MCF 10A (cell line): ENCODE measurements at regions not wholly inside any gene's neighbourhood (a gene's known extent, or its start where the extent isn't known, plus 50 kb on each side); places are given as distances from the start of the nearest gene placed in this dataset.
A peak's percentile ranks its signal among the peaks of the same experiment; 100 is the strongest.

Source experiments
- BruUV-seq: library from RNA; stranded (reverse); fragments of 400-500 nt; replicated peaks from 2 replicates; lab custom pipeline; 2021; lab: Mats Ljungman, UMichigan
- CTCF ChIA-PET: fragments of 300-600 bp; sonication (Branson Sonifier 250); formaldehyde crosslinking; extraction: SDS; loops from one replicate; lab custom pipeline; 2021; ENCODE audit warnings: antibody characterized with exemption, inconsistent platforms; lab: Yijun Ruan, JAX
- POLR2A ChIA-PET: fragments of 300-600, 350-650 bp; sonication (Branson Sonifier 250); formaldehyde crosslinking; extraction: SDS; loops from one replicate; lab custom pipeline; 2020; ENCODE audit warnings: antibody characterized with exemption, inconsistent platforms; lab: Yijun Ruan, JAX
- DNase-seq: peaks from one replicate; pipeline ENCODE4 v3.0.0-alpha.2; 2018; ENCODE audit not compliant: unreplicated experiment
- H3K27ac Mint-ChIP-seq: one replicate; pipeline ENCODE4 v1.8.0; 2022; ENCODE audit warnings: mild to moderate bottlenecking, low read depth, mixed read lengths; ENCODE audit not compliant: unreplicated experiment
- H3K27me3 Mint-ChIP-seq: one replicate; pipeline ENCODE4 v1.8.0; 2022; ENCODE audit warnings: mixed read lengths; ENCODE audit not compliant: insufficient read depth, unreplicated experiment
- H3K36me3 Mint-ChIP-seq: one replicate; pipeline ENCODE4 v1.8.0; 2022; ENCODE audit warnings: mild to moderate bottlenecking, moderate library complexity, mixed read lengths; ENCODE audit not compliant: insufficient read depth, unreplicated experiment
- H3K4me1 Mint-ChIP-seq: one replicate; pipeline ENCODE4 v1.8.0; 2022; ENCODE audit warnings: mixed read lengths; ENCODE audit not compliant: insufficient read depth, unreplicated experiment
- H3K4me3 Mint-ChIP-seq: one replicate; pipeline ENCODE4 v1.8.0; 2022; ENCODE audit warnings: mild to moderate bottlenecking, moderate library complexity, mixed read lengths; ENCODE audit not compliant: unreplicated experiment
- H3K9me3 Mint-ChIP-seq: one replicate; pipeline ENCODE4 v1.8.0; 2022; ENCODE audit warnings: mixed read lengths; ENCODE audit not compliant: unreplicated experiment
- CTCF ChIP-seq: fragments of 200-600 bp; IDR thresholded peaks from one replicate; pipeline ENCODE4 v1.8.0; 2022; ENCODE audit warnings: antibody characterized with exemption, mild to moderate bottlenecking; ENCODE audit not compliant: unreplicated experiment
- intact Hi-C: fragments of 100-400 bp; cut with micrococcal nuclease; formaldehyde crosslinking; loops from 2 replicates; pipeline ENCODE4 v1.14.1; 2022

- no peak overlapping the region for H3K4me3 Mint-ChIP-seq
- POLR2A ChIA-PET = interaction anchor here (0.7 kb wide), 1 partner anchor 10 kb away, joined by 3 read pairs; no protein-coding TSS in a partner anchor
- TF ChIP-seq CTCF = no peak
- no peak overlapping the region for H3K27ac Mint-ChIP-seq
- no peaks in the 10 kb centered on the region for H3K36me3 Mint-ChIP-seq
- H3K27me3 Mint-ChIP-seq = peaks cover 52% of the 10 kb centered on the region
- no peak for DNase-seq
- CTCF ChIA-PET = interaction anchor here (0.9 to 1.1 kb wide), 2 partner anchors 41 to 267 kb away, joined by 3 read pairs; no protein-coding TSS in a partner anchor
- no TSS peak for BruUV-seq
- intact Hi-C loops = no loop called here
- no peaks in the 10 kb centered on the region for H3K4me1 Mint-ChIP-seq
- no peaks in the 10 kb centered on the region for H3K9me3 Mint-ChIP-seq
Observed at GRCh38 chr13:31530922-31531321, 208.4 kb upstream of the RXFP2 start.

DNA sequence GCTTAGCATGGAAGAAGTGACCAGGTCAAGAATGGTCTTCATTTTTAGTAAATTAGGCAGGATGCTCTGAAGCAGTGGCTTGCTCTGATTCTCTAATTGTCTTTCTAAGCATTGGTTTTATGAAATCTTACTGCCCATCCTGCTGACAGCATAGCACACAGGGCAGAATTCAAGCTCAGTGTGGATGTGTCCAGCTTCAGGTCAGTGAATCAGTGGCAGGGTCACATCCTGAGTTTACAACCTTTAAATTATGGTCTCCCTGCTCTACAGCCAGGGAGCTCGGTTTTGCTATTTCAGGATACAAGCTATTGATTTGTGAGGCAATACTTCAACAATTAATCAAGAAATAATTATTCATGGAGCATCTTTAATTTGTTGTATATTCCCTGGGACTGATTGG is 202.3 kb upstream of the RXFP2 start:
- H3K4me3 Mint-ChIP-seq = no peak overlapping the region
- no peaks in the 10 kb centered on the region for H3K36me3 Mint-ChIP-seq
- no peak for DNase-seq
- ChIA-PET CTCF (interaction anchor here (0.6 to 3.7 kb wide), 28 partner anchors 9 to 1044 kb away, joined by 3 to 72 read pairs (median 4); no protein-coding TSS in a partner anchor), POLR2A (interaction anchor here (1.1 kb wide), 1 partner anchor 104 kb away, joined by 5 read pairs; no protein-coding TSS in a partner anchor)
- no peaks in the 10 kb centered on the region for H3K9me3 Mint-ChIP-seq
- H3K27me3 Mint-ChIP-seq = peaks cover 53% of the 10 kb centered on the region
- intact Hi-C loops = no loop called here
- no peaks in the 10 kb centered on the region for H3K4me1 Mint-ChIP-seq
- H3K27ac Mint-ChIP-seq = no peak overlapping the region
- BruUV-seq = no TSS peak
- no peak for TF ChIP-seq CTCF

DNA sequence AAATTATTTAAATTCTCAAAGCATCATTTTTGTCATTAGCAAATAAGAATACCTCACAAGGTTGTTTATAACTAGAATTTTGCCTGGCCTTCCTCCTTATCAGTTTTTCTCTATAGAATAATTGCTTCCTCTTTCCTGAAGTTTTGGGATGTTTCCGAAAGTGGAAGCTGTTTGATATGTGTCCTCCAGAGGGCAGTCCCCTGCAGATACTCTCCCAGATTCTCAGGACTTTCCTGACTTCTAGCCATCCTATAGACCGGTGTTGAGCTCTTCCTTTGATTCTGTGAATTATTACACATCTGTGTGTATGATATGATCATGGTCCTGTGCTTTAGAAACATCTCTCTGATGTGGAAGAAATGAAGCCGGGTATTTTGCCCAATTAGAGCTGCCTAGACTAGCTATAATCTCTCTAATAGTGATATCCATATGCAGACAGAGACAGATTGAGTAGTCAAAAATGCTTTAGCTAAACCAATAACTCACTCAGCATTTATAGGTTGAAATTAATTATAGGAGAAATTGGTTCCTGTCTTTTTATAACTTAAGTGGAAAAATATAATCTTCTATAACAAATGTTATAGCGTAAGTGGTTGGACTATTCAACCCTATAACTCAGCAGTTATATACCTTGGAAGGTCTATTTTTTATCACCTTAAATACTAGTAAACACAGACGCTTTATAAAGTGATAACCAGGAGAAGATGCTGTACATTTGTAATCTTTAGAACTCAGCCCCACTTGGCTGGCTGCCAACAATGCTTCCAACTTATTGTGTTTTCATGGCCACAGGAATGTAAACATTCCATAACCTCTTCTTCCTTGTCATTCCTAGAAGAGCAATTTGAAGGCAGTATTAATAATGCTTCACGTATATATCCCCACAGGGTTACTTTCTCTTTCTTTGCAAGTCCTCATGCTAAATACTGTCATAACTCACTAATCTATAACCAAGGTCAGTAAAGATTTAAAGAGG is 201.0 kb upstream of the RXFP2 start:
- H3K27me3 Mint-ChIP-seq = peaks cover 40% of the 10 kb centered on the region
- ChIA-PET CTCF (interaction anchor here (0.5 to 3.7 kb wide), 46 partner anchors 9 to 618 kb away, joined by 3 to 72 read pairs (median 4); no protein-coding TSS in a partner anchor), POLR2A (interaction anchor here (1.0 to 1.1 kb wide), 2 partner anchors 105 to 203 kb away, joined by 3 to 5 read pairs; no protein-coding TSS in a partner anchor)
- peak; percentile 72 for DNase-seq
- no peak overlapping the region for H3K4me3 Mint-ChIP-seq
- H3K4me1 Mint-ChIP-seq = no peaks in the 10 kb centered on the region
- intact Hi-C loops = loop anchor here (1.0 kb wide), 2 partner anchors 204 to 259 kb away; no protein-coding TSS in a partner anchor
- BruUV-seq = no TSS peak
- peak; percentile 51 for TF ChIP-seq CTCF
- no peak overlapping the region for H3K27ac Mint-ChIP-seq
- no peaks in the 10 kb centered on the region for H3K36me3 Mint-ChIP-seq
- no peaks in the 10 kb centered on the region for H3K9me3 Mint-ChIP-seq

DNA sequence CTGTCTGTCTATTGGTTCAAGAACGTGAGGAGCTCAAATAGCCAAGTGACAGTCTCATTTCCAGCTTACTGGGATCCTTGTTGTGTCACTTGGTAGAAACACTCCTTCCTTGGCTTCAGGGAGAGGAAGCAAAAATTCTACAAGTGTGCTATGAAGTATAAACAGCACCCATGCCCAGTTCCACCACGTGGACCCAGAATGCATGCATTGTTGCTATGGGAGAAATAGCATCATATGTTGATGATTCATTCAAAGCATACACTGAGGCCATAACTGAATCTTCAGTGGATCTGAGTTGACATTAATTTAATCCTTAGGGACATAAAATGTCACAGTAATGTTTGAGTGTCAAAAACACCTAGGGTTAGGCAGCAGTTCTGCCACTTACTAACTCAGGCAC is 199.0 kb upstream of the RXFP2 start:
- intact Hi-C loops = no loop called here
- Mint-ChIP-seq H3K27me3 (peaks cover 42% of the 10 kb centered on the region), H3K4me1 (no peaks in the 10 kb centered on the region), H3K36me3 (no peaks in the 10 kb centered on the region), H3K9me3 (no peaks in the 10 kb centered on the region), H3K4me3 (no peak overlapping the region), H3K27ac (no peak overlapping the region)
- TF ChIP-seq CTCF = no peak
- no peak for DNase-seq
- BruUV-seq = no TSS peak
- ChIA-PET CTCF (interaction anchor here (0.8 kb wide), 1 partner anchor 908 kb away, joined by 4 read pairs; no protein-coding TSS in a partner anchor), POLR2A (no interaction called here)
